GM21717 (cell line): ENCODE measurements at regions not wholly inside any gene's neighbourhood (a gene's known extent, or its start where the extent isn't known, plus 50 kb on each side); places are given as distances from the start of the nearest gene placed in this dataset.
"Not testable (repeated sequence)": the region's sequence is repeated elsewhere in the genome, so short reads cannot be mapped to it uniquely, and the experiment has no call there.

Experiments
- ATAC-seq: cut with Tn5 transposase; IDR thresholded peaks from one replicate; pipeline ENCODE4 v1.9.1; 2021; ENCODE audit warnings: mild to moderate bottlenecking, moderate library complexity; ENCODE audit not compliant: unreplicated experiment

DNA sequence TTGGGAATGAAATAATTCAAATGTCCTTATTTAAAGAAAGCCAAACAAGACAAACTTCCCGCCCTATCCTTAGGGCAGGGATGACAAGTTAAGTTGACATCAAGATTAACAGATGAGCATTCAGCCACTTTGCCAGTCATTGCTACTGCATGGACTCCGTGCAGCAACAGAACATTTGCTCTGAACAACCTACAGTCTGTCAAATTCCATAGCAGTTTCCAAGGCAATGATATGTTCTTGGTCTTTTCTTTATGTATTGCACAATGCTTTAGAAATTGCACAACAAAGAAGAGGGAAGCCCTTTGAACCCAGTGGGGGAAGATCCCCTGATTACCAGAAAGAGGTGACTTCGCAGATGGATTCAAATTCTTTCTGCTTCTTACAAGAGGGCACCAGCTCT, 269.8 kb downstream of the BCAT1 start:
- ATAC-seq = no peak

DNA sequence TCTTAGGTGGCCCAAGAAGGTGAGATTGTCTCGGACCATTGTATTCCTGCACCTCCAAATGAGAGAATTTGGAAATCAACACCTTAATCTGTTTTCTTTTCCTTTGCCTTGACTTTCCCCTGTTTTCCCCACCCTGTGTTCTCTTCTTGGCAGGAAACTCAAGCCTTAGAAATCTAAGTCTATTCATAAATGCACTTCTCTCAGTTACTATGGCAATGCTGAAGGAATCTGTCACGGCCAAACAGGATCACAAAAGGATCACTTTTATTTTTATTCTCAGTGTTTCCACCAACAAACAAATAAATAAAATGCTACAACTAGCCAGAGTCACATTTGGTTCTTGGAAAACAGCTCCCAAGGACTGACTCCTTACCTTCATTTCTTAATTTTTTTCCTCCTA, 270.5 kb downstream of the BCAT1 start:
- ATAC-seq = no peak

DNA sequence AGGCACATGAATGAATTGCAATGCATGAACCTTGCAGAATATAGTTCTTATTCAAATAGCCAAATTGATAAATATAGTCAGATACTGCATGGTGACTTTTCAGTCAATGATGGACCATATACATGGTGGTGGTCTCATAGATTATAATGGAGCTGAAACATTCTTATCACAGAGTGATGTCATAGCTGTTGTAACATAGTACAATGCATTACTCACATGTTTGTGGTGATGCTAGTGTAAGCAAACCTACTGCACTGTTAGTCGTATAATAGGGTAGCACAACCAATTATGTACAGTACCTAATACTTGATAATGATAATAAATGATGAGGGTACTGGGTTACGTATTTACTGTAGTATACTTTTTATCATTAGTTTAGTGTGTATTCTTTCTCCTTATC, 280.3 kb downstream of the BCAT1 start:
- ATAC-seq = no peak

DNA sequence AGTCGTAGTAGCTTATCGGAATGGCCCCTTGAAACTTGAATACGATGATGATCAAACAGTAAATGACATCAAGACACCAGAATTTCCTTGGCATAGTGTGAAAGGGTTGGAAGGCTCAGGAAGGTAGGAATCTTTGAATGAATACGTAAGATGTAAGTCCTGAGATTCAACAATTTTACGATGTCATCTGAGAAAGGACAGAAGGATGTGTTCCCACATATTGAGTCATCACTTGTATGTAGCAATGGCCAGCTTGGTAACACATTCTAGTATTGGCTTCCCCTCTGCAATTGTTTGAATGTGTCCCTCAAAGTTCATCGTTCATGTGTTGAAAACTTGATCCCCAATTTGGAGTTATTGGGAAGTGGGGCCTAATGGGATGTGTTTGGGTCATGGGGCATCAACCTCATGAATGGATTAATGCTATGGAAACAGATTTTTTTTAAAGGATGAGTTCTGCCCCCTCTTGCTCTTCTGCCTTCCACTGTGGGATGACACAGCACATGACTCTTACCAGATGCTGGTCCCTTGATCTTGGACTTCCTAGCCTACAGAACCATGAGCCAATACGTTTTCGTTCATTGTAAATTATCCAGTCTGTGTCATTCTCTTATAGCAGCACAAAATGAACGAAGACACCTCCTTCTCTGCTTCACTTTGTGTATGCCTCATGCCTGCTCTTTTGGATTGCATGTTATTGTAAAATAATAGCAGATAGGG, 284.6 kb downstream of the BCAT1 start:
- ATAC-seq = no peak

DNA sequence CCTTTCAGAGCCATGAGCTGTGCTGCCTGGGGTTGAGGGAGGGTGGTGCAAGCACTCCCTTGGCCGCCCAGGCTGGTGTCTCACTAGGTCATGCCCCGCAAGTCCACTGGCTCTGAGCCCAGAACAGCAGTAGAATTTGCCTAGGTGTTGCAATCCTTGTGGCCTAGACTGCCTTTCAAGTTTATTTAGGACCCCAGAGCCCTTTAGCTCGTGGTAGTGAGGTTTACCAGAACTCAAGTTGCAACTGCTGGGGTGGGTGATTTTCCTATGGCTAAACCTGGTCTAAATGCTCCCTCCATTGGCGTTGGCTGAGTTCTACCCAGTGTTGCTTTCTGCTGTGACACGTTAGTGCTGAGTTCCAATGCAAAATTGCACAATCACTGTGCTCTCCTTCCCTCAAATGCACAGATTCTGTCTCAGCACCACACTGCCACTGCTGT, 287.2 kb downstream of the BCAT1 start:
- no peak for ATAC-seq

DNA sequence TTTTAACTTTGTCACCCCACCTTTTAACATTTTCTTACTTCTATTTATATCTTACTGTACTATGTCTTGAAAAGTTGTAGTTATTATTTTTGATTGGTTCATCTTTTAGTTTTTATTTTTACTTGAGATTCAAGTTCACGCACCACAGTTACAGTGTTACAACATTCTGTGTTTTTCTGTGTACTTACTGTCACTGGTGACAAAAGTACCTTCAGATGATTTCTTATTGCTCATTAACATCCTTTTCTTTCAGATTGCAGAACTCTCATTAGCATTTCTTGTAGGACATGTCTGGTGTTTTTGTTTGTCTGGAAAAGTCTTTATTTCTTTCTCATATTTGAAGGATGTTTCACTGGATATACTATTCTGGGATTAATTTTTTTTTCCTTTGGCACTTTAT, 289.9 kb downstream of the BCAT1 start:
- no peak for ATAC-seq

DNA sequence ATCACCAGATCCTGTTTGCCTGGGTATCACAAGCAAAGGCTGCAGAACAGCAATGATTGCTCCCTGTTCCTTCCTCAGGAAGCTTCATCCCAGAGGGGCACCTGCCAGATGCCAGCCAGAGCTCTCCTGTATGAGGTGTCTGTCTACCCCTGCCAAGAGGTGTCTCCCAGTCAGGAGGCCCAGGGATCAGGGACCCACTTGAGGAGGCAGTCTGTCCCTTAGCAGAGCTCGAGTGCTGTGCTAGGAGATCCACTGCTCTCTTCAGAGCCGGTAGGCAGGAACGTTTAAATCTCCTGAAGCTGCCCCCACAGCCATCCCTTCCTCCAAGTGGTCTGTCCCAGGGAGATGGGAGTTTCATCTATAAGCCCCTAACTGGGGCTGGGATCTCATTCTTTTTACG, 294.6 kb downstream of the BCAT1 start:
- not testable (repeated sequence) for ATAC-seq

DNA sequence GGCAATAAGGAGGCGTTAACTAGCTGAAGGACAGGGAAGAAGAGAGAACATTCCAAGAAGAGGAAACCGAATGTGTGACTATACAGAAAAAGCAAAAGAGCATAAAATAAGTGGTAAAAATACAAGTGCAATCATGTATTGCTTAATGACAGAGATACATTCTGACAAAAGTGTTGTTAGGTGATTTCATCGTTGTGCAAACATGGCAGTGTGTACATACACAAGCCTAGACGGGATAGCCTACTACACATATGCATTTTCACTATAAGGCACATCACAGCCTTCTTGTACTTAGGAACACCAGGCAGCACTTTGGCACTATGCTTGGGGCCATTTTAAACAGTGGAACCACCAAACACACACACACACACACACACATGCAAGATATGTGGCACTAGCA, 299.3 kb downstream of the BCAT1 start:
- no peak for ATAC-seq

DNA sequence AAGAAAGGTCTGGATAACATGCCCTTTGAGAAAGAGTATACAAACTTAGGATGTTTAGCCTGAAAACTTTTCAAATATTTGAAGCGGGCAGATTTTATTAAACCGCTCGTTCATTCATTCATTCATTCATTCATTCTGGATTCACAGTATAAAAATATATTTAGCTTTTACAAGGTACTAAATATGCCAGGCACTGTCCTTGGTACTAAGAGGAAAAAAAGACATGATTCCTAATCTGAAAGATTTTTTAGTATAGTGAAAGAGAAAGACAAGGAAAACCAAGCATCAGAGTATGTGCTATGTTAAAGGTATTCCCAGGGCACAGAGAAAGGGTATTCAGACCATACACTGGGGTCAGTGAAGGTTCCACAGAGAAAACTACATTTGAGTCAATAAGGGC, 299.7 kb downstream of the BCAT1 start:
- no peak for ATAC-seq

DNA sequence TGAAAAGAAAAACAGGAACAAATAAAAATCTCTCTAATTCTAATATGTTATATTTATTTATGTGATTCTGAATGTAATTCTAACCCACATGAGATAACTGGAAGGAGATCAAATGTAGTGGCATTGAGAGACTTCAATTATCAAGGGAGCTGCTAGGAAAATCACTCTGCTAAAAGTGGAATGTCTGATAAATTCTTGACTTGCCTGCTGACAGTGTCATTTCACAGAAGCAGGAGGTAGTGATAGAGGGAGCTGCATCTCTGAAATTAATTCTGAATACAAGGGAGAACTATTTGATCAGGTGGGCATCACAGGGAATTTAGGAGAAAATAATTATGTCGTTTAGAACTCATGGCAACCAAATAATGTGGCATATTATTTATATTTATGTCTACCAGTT, 303.6 kb downstream of the BCAT1 start:
- ATAC-seq = no peak

DNA sequence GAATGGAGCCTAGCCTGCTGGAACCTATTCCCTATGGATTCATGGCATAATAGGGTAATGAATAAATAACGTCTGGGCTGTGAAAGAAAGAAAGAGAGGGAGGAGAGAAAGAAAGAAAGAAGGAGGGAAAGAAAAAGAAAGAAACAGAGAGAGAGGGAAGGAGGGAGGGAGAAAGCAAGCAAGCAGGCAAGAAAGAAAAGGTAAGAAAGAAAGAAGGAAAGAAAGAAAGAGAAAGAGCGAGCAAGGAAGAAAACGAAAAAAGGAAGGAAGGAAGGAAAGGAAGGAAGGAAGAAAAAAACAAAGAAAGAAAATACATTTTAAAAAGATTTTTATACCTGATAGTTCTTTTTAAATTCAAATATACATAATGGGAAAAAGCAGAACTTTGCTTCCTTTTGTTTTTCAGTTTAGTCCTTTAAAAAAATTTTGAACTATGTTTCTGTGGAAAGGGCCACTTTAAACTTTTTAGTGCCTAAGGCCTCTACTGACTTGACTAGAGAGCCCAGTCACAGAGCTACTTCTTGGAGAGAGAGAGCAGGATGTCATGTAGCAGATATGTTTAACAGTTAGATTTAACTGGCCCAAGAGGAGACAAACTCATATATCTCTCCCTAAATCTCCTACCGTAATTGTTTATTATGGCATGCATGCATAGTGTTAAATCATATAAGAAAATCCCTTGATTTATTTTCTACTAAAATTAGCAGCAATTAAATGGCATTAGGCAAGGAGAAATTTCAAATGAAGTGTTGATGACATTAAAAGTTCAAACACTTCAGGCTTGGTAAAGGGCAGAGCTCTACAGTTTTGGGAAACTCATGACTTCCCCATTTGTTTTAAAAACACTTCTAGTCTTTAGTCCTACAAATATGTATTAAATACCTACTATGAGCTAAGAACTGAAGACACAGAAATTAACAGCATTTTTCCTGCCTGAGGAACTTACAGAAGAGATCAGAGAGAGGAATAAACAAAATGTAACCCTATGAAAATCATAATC, 305.5 kb downstream of the BCAT1 start:
- ATAC-seq = no peak

DNA sequence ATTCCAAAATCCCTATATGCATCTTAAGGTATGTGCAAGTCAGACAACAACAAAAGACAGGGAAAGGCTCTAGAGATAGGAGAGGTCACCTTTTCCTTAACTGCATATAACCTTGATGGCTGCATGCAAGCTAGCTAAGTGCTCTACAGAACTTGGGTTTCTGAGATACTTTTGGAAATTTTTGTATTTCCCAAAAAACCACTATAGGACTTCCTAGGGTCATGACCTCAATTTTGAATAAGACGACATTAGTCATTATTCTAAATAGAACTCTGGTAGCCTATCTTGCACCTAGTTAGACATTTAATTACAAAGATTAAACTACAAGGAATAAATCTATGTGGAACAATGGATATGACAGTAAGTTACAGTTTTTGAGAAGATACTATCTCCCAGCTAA, 309.3 kb downstream of the BCAT1 start:
- ATAC-seq = no peak

DNA sequence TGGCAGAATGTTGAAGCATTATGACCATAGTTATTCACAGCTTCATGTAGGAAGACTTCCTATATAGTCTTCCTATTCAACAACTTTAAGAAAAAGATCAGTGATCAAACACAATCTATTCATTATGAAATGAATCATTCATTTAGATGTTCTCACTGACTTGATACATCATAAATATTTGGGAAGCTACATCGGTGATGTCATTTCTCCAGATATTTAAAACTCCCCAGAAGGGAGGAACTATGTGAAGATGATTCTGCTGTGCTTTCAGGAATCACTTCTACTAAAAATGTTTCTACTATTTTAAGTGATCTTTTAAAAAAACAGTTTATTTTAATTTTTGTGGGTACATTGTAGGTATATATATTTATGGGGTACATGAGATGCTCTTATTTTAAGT, 316.4 kb downstream of the BCAT1 start:
- no peak for ATAC-seq

DNA sequence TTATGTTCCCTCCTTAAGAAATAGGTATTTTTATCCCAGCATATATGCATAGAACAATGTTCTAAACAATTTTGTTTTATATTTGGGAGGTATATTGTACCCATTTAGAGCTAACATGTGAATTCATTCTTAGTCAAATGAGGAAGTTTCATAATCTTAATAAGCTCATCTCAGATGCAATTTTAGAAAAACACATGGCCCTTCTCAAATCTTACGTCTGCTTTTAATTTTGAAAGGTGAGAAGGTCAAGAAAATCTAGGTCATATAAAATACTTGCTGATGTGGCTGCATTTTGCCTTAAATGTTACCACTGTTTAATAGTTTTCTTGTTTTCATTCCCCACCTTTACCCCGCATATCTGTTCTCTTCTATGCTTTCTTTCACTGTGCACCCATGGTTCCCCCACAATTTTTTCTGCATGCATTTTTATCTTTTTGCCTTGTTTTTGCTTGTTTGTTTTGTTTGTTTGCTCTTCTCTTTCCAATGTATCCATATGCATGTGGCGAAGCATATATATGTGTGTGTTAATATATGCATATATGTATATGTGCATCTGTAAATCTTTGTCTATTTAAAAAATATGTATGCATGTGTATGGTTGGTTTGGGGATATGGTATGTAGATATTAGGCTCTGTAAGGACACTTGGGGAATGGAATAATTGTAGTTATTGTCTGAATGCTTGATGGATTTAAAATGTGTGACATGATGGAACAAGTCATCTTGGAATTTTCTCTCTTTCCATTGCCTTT, 317.1 kb downstream of the BCAT1 start:
- no peak for ATAC-seq

DNA sequence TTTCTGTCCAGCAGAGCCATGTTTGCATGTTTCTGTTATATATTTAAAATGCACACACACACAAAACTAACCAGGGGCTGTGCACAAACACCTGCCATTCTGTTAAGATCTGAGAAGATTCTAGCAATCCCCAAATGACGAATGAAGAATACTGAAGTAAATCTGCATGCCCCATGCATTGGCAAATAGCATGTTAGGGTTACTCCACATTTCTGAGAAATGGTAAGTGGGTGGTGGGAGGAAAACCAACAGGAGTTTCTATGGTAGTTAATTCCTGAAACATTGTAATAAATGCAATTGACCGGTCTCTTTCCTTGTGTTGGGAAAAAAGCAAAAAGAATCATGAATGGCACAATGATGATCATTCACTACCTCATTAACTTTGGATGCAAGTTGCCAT, 318.0 kb downstream of the BCAT1 start:
- no peak for ATAC-seq

DNA sequence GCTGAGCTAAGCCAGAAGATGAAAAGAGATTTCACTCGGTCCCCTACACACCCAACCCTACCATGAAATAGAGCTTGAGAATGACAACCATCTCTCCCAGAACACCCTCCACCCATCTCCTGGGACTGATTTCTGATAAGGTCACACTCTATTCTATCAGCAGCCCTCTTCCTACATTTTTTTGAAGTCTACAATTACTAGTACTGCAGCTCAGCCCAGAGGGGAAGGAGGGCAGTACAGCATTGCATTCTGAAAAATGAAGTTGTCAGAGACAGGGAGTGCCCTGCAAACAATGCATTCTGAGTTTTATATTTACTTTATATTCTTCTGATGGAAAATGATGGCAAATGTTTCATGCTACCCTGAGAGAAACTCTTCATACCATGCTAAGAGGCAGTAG, 318.5 kb downstream of the BCAT1 start:
- ATAC-seq = no peak

DNA sequence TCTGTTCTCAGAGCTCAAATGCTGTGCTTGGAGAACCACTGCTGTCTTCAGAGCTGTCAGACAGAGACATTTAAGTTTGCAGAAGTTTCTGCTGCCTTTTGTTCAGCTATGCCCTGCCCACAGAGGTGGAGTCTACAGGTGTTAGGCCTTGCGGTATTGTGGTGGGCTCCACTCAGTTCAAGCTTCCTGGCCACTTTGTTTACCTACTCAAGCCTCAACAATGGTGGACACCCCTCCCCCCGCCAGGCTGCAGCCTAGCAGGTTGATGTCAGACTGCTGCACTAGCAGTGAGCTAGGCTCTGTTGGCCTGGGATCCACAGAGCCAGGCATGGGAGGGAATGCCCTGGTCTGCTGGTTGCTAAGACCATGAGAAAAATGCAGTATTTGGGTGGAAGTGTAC, 323.8 kb downstream of the BCAT1 start:
- ATAC-seq = no peak

DNA sequence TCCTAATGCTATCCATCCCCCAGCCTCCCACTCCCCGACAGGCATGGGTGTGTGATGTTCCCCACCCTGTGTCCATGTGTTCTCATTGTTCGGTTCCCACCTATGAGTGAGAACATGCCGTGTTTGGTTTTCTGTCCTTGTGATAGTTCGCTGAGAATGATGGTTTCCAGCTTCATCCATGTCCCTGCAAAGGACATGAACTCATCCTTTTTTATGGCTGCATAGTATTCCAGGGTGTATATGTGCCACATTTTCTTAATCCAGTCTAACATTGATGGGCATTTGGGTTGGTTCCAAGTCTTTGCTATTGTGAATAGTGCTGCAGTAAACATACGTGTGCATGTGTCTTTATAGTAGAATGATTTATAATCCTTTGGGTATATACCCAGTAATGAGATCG, 328.9 kb downstream of the BCAT1 start:
- not testable (repeated sequence) for ATAC-seq

DNA sequence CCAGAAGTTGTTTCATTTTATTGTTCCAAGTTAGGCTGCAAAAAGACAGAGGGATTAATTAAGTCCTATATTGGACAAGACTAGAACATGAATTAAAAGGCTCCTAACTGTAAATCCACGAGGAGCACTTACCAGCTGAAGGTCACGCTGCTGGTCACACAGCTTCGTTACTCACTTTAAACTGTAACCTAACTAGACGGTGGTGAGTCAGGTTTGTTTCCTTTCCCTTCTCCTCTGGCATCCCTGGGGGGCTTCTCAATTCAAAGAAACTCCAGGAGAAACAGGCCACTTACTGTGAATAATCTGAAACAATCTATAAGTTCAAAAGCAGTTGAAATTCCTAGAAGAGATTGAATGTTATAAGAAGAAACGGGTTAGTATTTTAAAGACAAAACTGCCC, 331.4 kb downstream of the BCAT1 start:
- no peak for ATAC-seq

DNA sequence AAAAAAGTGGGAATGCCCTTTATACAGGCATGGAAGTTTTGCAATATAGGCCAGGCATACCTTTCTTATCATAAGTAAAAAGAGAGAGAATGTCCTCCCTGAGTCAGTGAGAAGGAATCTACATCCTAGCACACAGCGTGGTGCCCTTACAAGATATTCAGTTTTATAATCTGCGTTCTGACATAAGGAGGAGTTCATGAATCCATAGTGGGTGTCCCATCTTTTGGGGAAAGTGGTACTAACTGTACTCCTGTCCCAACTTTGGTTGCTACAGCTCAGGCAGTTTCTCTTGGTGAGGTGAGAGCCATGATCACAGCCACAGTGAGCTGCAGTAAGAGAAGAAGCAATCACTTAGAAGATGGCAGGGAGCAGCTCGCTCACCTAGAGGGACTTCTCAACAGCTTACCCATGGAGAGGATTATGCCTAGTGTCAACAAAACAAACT, 332.9 kb downstream of the BCAT1 start:
- no peak for ATAC-seq

DNA sequence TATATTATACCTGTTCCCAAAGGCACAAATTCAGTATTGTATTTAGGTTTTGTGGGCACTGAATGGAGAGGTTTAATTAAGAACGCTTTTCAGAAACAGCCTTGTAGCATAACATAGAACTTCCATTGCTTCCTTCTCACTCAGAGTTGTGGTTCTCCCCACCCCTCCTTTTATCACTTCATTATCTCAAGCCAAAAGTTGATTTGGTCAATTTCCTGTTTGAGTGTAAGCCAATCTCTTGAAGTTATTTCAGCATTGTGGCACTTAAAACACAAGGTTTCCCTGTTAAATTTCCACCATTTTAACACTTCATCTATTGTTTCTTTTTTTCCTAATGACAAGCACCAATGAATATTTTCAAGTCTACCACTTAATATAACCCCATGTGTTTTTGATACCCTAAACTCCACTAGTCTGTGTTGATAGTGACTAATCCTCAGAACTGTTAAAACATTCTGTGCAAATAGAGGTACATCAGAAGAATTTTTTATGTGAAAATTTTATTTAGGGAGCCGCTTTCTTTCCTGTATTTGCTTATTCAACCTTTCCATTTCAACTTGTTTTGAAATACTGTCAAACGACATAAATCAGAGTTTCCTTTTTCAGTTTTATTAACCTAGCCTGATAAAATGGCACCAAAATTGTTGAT, 340.1 kb downstream of the BCAT1 start:
- ATAC-seq = no peak
